ENCODE measurements at regions not wholly inside any gene's neighbourhood (a gene's known extent, or its start where the extent isn't known, plus 50 kb on each side); places are given as distances from the start of the nearest gene placed in this dataset.

DNA sequence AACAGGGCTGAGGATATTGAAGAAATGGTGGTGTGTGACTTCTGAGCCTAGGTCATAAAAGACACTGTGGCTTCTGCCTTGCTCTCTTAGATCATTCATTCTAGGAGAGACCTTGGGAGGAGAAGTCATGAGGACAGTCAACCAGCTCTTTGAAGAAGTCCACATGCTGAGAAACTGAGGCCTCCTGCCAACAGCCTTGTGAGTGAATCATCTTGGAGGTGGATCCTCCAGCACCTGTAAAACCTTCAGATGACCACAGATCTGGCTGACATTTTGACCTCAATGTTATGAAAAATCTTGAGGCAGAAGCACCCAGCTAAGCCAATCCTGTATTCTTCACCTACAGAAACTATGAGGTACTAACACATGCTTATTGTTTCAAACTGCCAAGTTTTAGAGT is 165.9 kb downstream of the CARTPT start:
- peaks cover 4% of the 10 kb centered on the region for H3K27me3 Mint-ChIP-seq (ENCODE audit: insufficient read depth, unreplicated experiment)
- H3K4me3 Mint-ChIP-seq (ENCODE audit: unreplicated experiment): no peak overlapping the region

DNA sequence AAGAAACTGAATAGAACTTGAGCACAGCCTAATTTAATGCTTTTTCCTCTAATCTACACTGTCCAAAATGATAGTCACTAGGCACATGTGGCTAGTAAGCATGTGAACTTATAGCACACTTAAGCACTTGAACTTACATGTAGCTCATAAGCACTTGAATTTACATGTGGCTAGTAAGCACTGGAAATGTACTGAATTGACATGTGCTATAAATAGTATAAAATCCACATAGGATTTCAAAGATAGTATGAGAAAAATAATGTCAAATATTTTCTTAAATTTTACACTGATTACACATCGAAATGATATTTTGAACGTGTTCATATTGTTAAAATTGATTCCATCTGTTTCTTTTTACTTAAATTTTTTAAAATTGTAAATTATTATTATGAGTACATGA is 167.3 kb downstream of the CARTPT start:
- intact Hi-C loops (cut with micrococcal nuclease; ENCODE audit: unreplicated experiment): no loop called here
- Histone ChIP-seq H3K4me1 (no peaks in the 10 kb centered on the region), H3K9me3 (no peaks in the 10 kb centered on the region), H3K36me3 (ENCODE audit: control insufficient read depth, insufficient read depth, low read length) (no peaks in the 10 kb centered on the region), H3K4me3 (ENCODE audit: low read depth, low read length) (no peak overlapping the region), H3K27me3 (replicated peaks; ENCODE audit: control insufficient read depth, insufficient read depth, low read length) (no peaks in the 10 kb centered on the region)
- DNase-seq: no peak
- ChIA-PET POLR2A (no interaction called here), CTCF (no interaction called here)
- H3K27ac Mint-ChIP-seq (ENCODE audit: unreplicated experiment): no peak overlapping the region
- peaks cover 9% of the 10 kb centered on the region for H3K27me3 Mint-ChIP-seq (ENCODE audit: insufficient read depth, unreplicated experiment)
- TF ChIP-seq, protein P1, sequence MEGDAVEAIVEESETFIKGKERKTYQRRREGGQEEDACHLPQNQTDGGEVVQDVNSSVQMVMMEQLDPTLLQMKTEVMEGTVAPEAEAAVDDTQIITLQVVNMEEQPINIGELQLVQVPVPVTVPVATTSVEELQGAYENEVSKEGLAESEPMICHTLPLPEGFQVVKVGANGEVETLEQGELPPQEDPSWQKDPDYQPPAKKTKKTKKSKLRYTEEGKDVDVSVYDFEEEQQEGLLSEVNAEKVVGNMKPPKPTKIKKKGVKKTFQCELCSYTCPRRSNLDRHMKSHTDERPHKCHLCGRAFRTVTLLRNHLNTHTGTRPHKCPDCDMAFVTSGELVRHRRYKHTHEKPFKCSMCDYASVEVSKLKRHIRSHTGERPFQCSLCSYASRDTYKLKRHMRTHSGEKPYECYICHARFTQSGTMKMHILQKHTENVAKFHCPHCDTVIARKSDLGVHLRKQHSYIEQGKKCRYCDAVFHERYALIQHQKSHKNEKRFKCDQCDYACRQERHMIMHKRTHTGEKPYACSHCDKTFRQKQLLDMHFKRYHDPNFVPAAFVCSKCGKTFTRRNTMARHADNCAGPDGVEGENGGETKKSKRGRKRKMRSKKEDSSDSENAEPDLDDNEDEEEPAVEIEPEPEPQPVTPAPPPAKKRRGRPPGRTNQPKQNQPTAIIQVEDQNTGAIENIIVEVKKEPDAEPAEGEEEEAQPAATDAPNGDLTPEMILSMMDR (IDR thresholded peaks at IDR 0.05; ENCODE audit: insufficient read depth in 1 of 2, low read depth in 1 of 2, low read length in 1 of 2, severe bottlenecking in 1 of 2, unreplicated experiment in 1 of 2): no peak
- H3K4me1 Mint-ChIP-seq (ENCODE audit: low read depth, unreplicated experiment): no peaks in the 10 kb centered on the region
- BruUV-seq (replicated peaks): no TSS peak
- peaks cover 15% of the 10 kb centered on the region for H3K9me3 Mint-ChIP-seq (ENCODE audit: unreplicated experiment)
- H3K36me3 Mint-ChIP-seq (ENCODE audit: insufficient read depth, unreplicated experiment): no peaks in the 10 kb centered on the region
- no peak overlapping the region for H3K4me3 Mint-ChIP-seq (ENCODE audit: unreplicated experiment)

More for the DNA sequence above, 165.9 kb downstream of the CARTPT start:
- Mint-ChIP-seq H3K4me1 (ENCODE audit: low read depth, unreplicated experiment) (no peaks in the 10 kb centered on the region), H3K27ac (ENCODE audit: unreplicated experiment) (no peak overlapping the region), H3K9me3 (ENCODE audit: unreplicated experiment) (peaks cover 7% of the 10 kb centered on the region), H3K36me3 (ENCODE audit: insufficient read depth, unreplicated experiment) (no peaks in the 10 kb centered on the region)
- CTCF ChIA-PET: no interaction called here
- DNase-seq: no peak
- POLR2A ChIA-PET: no interaction called here
- Histone ChIP-seq H3K4me1 (no peaks in the 10 kb centered on the region), H3K9me3 (no peaks in the 10 kb centered on the region), H3K27me3 (replicated peaks; ENCODE audit: control insufficient read depth, insufficient read depth, low read length) (no peaks in the 10 kb centered on the region), H3K36me3 (ENCODE audit: control insufficient read depth, insufficient read depth, low read length) (no peaks in the 10 kb centered on the region), H3K4me3 (ENCODE audit: low read depth, low read length) (no peak overlapping the region)
- BruUV-seq (replicated peaks): no TSS peak
- intact Hi-C loops (cut with micrococcal nuclease; ENCODE audit: unreplicated experiment): no loop called here
- TF ChIP-seq, protein P1 (IDR thresholded peaks at IDR 0.05; ENCODE audit: insufficient read depth in 1 of 2, low read depth in 1 of 2, low read length in 1 of 2, severe bottlenecking in 1 of 2, unreplicated experiment in 1 of 2): no peak

DNA sequence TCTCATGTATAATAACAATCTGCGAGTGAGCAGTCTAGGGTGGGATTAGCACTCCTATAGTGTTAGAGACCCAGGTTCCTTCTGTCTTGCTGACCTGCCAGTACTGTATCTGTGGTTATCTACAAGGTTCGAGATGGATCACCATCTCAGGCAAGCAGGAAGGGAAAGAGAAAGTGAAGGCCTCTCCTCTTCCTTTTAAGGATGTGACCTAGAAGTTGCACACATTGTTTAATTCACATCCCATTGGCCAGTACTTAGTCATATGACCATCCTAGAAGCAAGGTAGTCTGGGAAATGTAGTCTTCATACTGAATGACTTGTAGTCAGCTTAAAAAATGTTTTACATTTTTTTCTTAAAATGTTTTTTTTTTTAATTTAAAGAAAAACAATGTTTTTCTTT is 168.6 kb downstream of the CARTPT start:
- Mint-ChIP-seq H3K27ac (ENCODE audit: unreplicated experiment) (no peak overlapping the region), H3K4me1 (ENCODE audit: low read depth, unreplicated experiment) (no peaks in the 10 kb centered on the region), H3K36me3 (ENCODE audit: insufficient read depth, unreplicated experiment) (no peaks in the 10 kb centered on the region), H3K27me3 (ENCODE audit: insufficient read depth, unreplicated experiment) (peaks cover 9% of the 10 kb centered on the region), H3K9me3 (ENCODE audit: unreplicated experiment) (peaks cover 15% of the 10 kb centered on the region), H3K4me3 (ENCODE audit: unreplicated experiment) (no peak overlapping the region)
- DNase-seq: peak in 1 of 2 experiments; percentile 24
- TF ChIP-seq, protein P1 (IDR thresholded peaks at IDR 0.05; ENCODE audit: insufficient read depth in 1 of 2, low read depth in 1 of 2, low read length in 1 of 2, severe bottlenecking in 1 of 2, unreplicated experiment in 1 of 2): no peak
- intact Hi-C loops (cut with micrococcal nuclease; ENCODE audit: unreplicated experiment): no loop called here
- no peaks in the 10 kb centered on the region for H3K27me3 ChIP-seq (replicated peaks; ENCODE audit: control insufficient read depth, insufficient read depth, low read length)
- no peaks in the 10 kb centered on the region for H3K36me3 ChIP-seq (ENCODE audit: control insufficient read depth, insufficient read depth, low read length)
- ChIA-PET CTCF (no interaction called here), POLR2A (no interaction called here)
- H3K4me1 ChIP-seq: peaks cover 7% of the 10 kb centered on the region; the same call in 1 of the 2 replicates
- H3K4me3 ChIP-seq (ENCODE audit: low read depth, low read length): no peak overlapping the region
- BruUV-seq (replicated peaks): no TSS peak
- H3K9me3 ChIP-seq: no peaks in the 10 kb centered on the region
